ENCODE measurements at regions not wholly inside any gene's neighbourhood (a gene's known extent, or its start where the extent isn't known, plus 50 kb on each side); places are given as distances from the start of the nearest gene placed in this dataset.
A peak's percentile ranks its signal among the peaks of the same experiment; 100 is the strongest.
"Not testable (repeated sequence)": the region's sequence is repeated elsewhere in the genome, so short reads cannot be mapped to it uniquely, and the experiment has no call there.

- DNase-seq, result no peak
Measured at GRCh38 chr6:169142538-169142844, 111.2 kb downstream of the THBS2 start.

DNA sequence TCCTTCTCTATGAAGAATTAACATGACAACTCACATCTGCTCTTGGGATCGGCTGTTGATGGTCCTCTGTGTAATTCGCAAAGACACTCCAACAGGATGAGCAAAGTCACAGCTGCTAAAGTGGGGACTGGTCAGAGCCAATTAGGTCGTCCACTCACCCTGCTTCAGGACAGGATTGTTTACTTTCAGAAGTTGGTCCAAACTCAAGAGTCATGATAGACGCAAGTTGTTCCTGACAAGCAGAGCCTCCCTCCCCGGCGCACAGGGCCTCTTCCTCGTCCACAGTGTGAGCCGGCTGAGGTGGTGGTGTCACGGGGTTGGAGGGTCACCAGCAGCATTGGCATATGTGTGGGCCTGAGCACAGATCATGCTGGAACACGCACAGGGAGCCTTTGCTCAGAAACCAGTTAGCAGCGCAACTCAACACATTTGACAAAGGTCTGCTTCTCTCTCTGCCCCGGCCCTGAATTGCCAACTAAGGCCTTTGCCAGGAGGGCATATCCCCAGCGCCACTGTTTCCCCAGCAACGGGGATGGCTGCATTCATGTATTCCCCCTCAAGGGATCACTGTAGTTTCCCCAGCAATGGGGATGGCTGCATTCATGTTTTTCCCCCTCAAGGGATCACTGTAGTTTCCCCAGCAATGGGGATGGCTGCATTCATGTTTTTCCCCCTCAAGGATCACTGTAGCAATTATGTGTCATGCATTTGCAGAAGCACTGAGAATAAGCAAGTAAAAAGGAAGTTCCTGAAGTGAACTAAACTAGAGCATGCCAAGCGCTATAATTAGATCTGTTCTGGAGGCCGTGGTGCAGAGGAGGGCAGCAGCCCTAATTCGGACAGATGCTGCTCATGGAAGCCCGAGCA is 111.7 kb downstream of the THBS2 start:
- DNase-seq, result peak; percentile 13 to 48

DNA sequence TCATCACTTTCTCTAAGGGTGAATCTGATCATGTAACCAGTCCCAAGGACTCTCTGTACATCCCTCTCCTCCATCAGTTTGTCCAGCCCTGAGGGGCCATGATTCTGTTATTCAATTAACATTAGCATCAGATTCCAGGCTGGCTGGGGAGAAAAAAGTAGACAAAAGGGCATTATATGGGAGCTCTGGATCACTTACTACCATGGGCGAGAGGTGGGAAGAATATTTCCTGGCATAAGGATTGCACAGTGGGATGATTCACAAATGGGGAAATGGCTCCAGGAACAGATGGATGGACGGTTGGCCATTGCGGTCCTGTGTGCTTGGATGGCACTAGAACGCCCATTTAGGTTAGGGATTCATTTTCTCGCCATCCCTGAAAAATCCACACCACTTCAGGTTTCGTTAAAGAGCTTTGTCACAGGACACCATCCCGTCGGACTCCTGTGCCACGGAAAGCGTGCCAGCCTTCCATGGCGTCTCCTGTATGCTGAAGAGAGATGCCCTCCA is 112.6 kb downstream of the THBS2 start:
- DNase-seq, result no peak

DNA sequence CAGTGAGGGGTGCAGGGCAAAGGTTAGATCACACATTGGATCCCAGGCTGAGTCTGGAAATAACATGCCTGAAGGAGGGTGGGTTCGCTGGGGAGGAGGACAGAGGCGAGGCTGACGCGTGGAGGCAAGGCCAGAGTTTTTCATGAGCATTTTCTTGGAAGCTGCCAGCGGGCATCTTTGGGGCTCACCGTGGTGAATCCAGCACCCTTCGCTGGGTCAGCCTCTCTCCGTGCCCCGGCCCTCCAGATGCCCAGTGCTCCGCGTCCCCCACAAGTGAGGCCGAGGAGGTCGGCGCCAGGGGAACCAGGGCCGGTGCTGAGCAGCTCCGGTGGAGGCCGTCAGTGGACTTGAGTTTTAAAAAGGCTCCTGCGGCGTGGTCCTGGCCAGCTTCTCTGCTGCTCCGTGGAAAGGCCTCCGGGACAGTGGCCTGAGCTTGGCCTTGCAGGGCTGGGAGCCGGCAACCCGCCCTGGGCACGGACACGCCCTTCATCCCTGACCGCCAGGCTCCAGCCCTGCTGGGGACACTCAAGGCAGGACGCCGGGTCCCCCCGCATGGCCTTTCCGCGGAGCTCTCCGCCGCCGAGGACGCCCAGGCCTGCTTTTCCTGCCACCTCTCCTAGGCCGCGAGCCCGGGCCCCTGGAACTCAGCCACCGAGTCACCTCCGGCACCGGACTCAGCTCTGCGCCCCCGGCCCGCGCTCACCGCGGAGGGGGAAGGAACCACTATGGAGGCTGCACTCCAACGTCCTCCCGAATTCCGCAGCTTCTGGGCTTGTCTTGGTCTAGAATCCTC is 114.3 kb downstream of the THBS2 start:
- DNase-seq, result no peak

- DNase-seq, result no peak
Measured at GRCh38 chr6:169132352-169132940, 121.2 kb downstream of the THBS2 start.

DNA sequence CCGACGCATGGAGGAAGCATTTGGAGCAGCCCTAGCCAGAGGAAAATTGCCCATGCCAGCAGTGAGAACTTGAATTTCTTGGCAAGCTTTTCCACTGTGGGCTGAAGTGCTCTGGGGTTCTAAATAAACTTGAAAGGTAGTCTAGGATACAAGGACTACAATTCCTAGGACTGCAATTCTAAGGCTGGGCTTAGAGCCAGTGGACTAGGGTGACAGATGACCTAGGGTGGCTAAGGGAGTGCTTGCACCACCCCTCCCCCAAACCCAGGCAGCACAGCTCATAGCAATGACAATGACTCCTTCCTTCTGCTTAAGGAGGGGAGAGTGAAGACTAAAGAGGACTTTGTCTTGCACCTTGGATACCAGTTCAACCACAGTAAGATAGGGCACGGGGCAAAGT is 122.3 kb downstream of the THBS2 start:
- peak; percentile 8 to 16 for DNase-seq

DNA sequence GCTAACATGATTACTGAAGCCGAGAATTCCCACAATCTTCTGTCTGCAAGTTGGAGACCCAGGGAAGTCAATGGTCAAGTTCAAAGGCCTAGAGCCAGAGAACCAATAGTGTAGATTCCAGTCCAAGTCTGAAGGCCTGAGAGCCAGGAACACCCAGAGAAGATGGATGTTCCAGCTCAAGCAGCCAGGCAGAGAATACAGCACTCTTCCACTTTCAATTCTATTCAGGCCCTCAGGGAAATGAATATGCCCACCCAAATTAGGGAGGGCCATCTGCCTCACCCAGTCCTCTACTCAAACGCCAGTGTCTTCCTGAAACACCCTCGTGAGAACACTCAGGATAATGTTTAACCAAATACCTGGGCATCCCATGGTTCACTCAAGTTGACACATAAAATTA is 123.5 kb downstream of the THBS2 start:
- no peak for DNase-seq

DNA sequence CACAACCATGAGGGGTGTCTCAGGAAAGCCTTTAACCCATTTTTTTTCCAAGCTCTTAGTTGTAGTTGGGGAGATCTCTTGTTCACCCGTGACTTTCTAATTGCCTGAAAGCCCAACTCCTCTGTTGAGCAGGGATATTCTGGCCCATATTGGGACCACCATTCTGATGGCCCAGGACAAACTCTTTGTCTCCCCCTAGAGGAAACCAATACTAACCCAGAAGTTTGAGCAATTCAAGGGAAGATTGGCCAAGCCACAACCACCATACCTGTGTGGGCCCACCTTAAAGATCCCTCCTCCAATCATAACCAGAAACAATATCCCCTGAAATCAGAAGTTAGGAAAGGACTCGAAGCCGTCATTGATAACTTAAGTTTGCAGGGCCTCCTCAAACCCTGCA is 132.6 kb downstream of the THBS2 start:
- DNase-seq, result no peak

GRCh38 chr6:169119669-169120068 is 134.0 kb downstream of the THBS2 start:
- DNase-seq, result no peak

DNA sequence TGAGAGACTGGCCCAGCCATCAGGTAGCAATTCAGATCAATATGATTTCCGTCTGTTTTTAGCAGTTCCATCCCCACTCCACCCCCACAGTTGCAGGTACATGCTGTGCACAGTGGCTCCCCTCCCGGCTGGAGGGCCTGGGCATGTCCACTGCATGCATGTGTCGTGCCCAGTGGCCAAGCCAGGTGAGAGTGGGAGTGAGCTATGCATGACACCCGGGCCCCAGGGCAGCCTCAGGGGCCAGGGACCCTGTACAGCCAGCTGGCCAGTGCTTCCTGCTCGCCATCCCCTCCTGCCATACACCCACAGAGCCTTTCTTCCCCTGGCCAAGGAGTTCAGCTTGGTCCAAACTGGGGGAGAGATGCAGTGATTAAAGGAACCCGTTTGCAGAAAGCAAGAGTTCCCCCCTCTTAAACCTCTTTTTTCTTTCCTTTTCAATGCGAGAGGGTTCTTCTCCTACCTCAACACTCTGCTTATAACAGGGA is 135.3 kb downstream of the THBS2 start:
- DNase-seq, result no peak

GRCh38 chr6:169117663-169118062 is 136.0 kb downstream of the THBS2 start:
- no peak for DNase-seq

- no peak for DNase-seq
Measured at GRCh38 chr6:169115632-169116031, 138.0 kb downstream of the THBS2 start.

GRCh38 chr6:169114632-169115031 is 139.0 kb downstream of the THBS2 start:
- DNase-seq, result not testable (repeated sequence)

- DNase-seq, result no peak
Measured at GRCh38 chr6:169112483-169113320, 140.9 kb downstream of the THBS2 start.

GRCh38 chr6:169111203-169111602 is 142.4 kb downstream of the THBS2 start:
- DNase-seq, result no peak

GRCh38 chr6:169109411-169110220 is 144.0 kb downstream of the THBS2 start:
- no peak for DNase-seq

DNA sequence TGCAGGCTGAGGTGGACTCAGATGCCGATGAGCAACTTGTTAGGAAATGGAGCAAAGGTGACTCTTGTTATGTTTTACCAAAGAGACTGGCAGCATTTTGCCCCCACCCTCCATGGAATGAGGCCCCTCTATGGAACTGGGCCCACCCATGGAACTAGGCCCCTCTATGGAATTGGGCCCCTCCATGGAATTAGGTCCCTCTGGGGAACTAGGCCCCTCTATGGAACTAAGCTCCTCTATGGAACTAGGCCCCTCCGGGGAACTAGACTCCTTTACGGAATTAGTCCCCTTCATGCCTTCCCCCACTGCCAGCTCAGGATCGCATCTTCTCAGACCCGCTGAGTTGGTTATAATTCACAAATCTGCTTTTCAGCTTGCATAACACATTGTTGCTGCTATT is 144.9 kb downstream of the THBS2 start:
- DNase-seq, result no peak

GRCh38 chr6:169106176-169106575 is 147.5 kb downstream of the THBS2 start:
- DNase-seq, result no peak

DNA sequence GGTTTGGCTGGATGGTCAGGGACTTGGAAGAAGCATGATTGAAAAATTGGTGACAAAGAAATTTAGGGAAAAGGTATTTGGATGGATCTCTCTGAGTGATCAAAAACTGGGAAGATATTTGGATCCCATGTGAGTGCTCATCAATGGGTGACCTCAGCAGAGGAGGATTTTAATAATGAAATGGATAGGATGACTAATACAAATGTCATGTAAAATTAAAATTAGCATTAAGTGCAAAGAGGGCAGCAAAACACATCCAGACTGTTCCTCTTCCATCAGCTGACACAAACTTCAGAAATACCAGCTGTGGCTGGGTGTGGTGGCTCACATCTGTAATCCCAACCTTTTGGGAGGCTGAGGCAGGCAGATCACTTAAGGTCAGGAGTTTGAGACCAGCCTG is 151.7 kb downstream of the THBS2 start:
- no peak for DNase-seq

- DNase-seq, result no peak
Measured at GRCh38 chr6:169101036-169101805, 152.4 kb downstream of the THBS2 start.

All from hippocampal formation (tissue), 2 donors.